MG63 (cell line): ENCODE measurements at regions not wholly inside any gene's neighbourhood (a gene's known extent, or its start where the extent isn't known, plus 50 kb on each side); places are given as distances from the start of the nearest gene placed in this dataset.

ENCODE experiments used
- DNase-seq: peaks from one replicate; pipeline ENCODE4 v3.0.0-alpha.2; 2020
- H3K27me3 ChIP-seq: fragments of 250-450 bp; sonication (Bioruptor Pico); 2 replicates; pipeline ENCODE4 v1.5.1; 2020; ENCODE audit warnings: mild to moderate bottlenecking, moderate library complexity
- H3K36me3 ChIP-seq: fragments of 250-450 bp; sonication (Bioruptor Pico); 2 replicates; pipeline ENCODE4 v1.5.1; 2020; ENCODE audit warnings: mild to moderate bottlenecking, moderate library complexity
- H3K4me3 ChIP-seq: fragments of 250-450 bp; sonication (Bioruptor Pico); 2 replicates; pipeline ENCODE4 v1.5.1; 2020; ENCODE audit warnings: mild to moderate bottlenecking, moderate library complexity
- H3K9me3 ChIP-seq: fragments of 250-450 bp; sonication (Bioruptor Pico); 2 replicates; pipeline ENCODE4 v1.5.1; 2020; ENCODE audit warnings: mild to moderate bottlenecking, moderate library complexity

GRCh38 chr3:181066143-181067087 lies 76.9 kb upstream of the DNAJC19 start:
- no peak overlapping the region for H3K4me3 ChIP-seq
- H3K36me3 ChIP-seq = no peaks in the 10 kb centered on the region
- no peak for DNase-seq
- no peaks in the 10 kb centered on the region for H3K9me3 ChIP-seq
- H3K27me3 ChIP-seq = no peaks in the 10 kb centered on the region

- Histone ChIP-seq H3K36me3 (no peaks in the 10 kb centered on the region), H3K4me3 (no peak overlapping the region), H3K27me3 (no peaks in the 10 kb centered on the region; the same call in 1 of the 2 replicates), H3K9me3 (no peaks in the 10 kb centered on the region)
- DNase-seq = no peak
Observed at GRCh38 chr3:181056136-181056732, 66.7 kb upstream of the DNAJC19 start.

- DNase-seq = no peak
- Histone ChIP-seq H3K4me3 (no peak overlapping the region), H3K9me3 (no peaks in the 10 kb centered on the region), H3K36me3 (no peaks in the 10 kb centered on the region), H3K27me3 (no peaks in the 10 kb centered on the region)
Observed at GRCh38 chr3:181054538-181054937, 65.0 kb upstream of the DNAJC19 start.

GRCh38 chr3:181052256-181052655 lies 62.7 kb upstream of the DNAJC19 start:
- Histone ChIP-seq H3K27me3 (no peaks in the 10 kb centered on the region), H3K36me3 (no peaks in the 10 kb centered on the region), H3K4me3 (no peak overlapping the region), H3K9me3 (no peaks in the 10 kb centered on the region)
- no peak for DNase-seq

- Histone ChIP-seq H3K27me3 (no peaks in the 10 kb centered on the region), H3K9me3 (no peaks in the 10 kb centered on the region), H3K36me3 (no peaks in the 10 kb centered on the region), H3K4me3 (no peak overlapping the region)
- no peak for DNase-seq
Observed at GRCh38 chr3:181050738-181051137, 61.2 kb upstream of the DNAJC19 start.

GRCh38 chr3:181040030-181040429 lies 50.5 kb upstream of the DNAJC19 start:
- Histone ChIP-seq H3K36me3 (no peaks in the 10 kb centered on the region), H3K4me3 (no peak overlapping the region), H3K27me3 (peaks cover 8% of the 10 kb centered on the region; the same call in 1 of the 2 replicates), H3K9me3 (no peaks in the 10 kb centered on the region)
- DNase-seq = no peak
